GM23338 (cell line): ENCODE measurements at regions not wholly inside any gene's neighbourhood (a gene's known extent, or its start where the extent isn't known, plus 50 kb on each side); places are given as distances from the start of the nearest gene placed in this dataset.

Experiments
- ATAC-seq: fragments of 200-7000 bp; cut with Tn5 transposase; 3 replicates; pipeline ENCODE4 v1.9.1; 2020
- DNase-seq: peaks from one replicate; pipeline ENCODE4 v3.0.0-alpha.2; 2015; ENCODE audit warnings: low spot score
- H2AFZ ChIP-seq: fragments of 200-600 bp; sonication (generic); 2 replicates; pipeline ENCODE4 v1.8.0; 2016; ENCODE audit warnings: antibody characterized with exemption, mild to moderate bottlenecking, moderate library complexity
- H3F3A ChIP-seq: fragments of 200-600 bp; sonication (generic); replicated peaks from 2 replicates; pipeline ENCODE4 v1.8.0; 2017; ENCODE audit warnings: antibody characterized with exemption, mixed run types, low read depth
- H3K27ac ChIP-seq: fragments of 200-600 bp; sonication (generic); 2 replicates; pipeline ENCODE4 v1.6.1; 2016; ENCODE audit warnings: low read depth
- H3K27me3 ChIP-seq: fragments of 200-600 bp; sonication (generic); 2 replicates; pipeline ENCODE4 v1.8.0; 2016; ENCODE audit warnings: mild to moderate bottlenecking, mixed run types, moderate library complexity; ENCODE audit not compliant: insufficient read depth
- H3K36me3 ChIP-seq: fragments of 200-600 bp; sonication (generic); 2 replicates; pipeline ENCODE4 v1.8.0; 2016; ENCODE audit warnings: mild to moderate bottlenecking; ENCODE audit not compliant: insufficient read depth
- H3K4me1 ChIP-seq: fragments of 200-600 bp; sonication (generic); 2 replicates; pipeline ENCODE4 v1.8.0; 2016; ENCODE audit warnings: mild to moderate bottlenecking, moderate library complexity; ENCODE audit not compliant: insufficient read depth
- H3K4me2 ChIP-seq: fragments of 200-600 bp; sonication (generic); 2 replicates; pipeline ENCODE4 v1.7.1; 2017; ENCODE audit warnings: mixed run types
- H3K4me3 ChIP-seq: fragments of 200-600 bp; sonication (generic); 2 replicates; pipeline ENCODE4 v1.6.1; 2016; ENCODE audit warnings: mixed run types
- H3K79me2 ChIP-seq: fragments of 200-600 bp; sonication (generic); replicated peaks from 2 replicates; pipeline ENCODE4 v1.8.0; 2017; ENCODE audit warnings: mild to moderate bottlenecking; ENCODE audit not compliant: insufficient read depth
- H3K9me2 ChIP-seq: fragments of 200-600 bp; sonication (generic); 2 replicates; pipeline ENCODE4 v1.8.0; 2017; ENCODE audit not compliant: insufficient read depth
- H4K20me1 ChIP-seq: fragments of 200-600 bp; sonication (generic); replicated peaks from 2 replicates; pipeline ENCODE4 v1.8.0; 2017; ENCODE audit warnings: mild to moderate bottlenecking; ENCODE audit not compliant: insufficient read depth
- H3K27ac Mint-ChIP-seq: 2 replicates; pipeline ENCODE4 v1.8.0; 2020; ENCODE audit warnings: inconsistent platforms, mild to moderate bottlenecking, moderate library complexity, mixed read lengths
- H3K27me3 Mint-ChIP-seq: 3 replicates; pipeline ENCODE4 v1.8.0; 2022; ENCODE audit warnings: low read depth, mild to moderate bottlenecking, moderate library complexity, mixed read lengths, inconsistent platforms; ENCODE audit not compliant: insufficient read depth, poor library complexity
- H3K36me3 Mint-ChIP-seq: 3 replicates; pipeline ENCODE4 v1.8.0; 2021; ENCODE audit warnings: low read depth, mild to moderate bottlenecking, inconsistent platforms, moderate library complexity, mixed read lengths
- H3K4me1 Mint-ChIP-seq: 3 replicates; pipeline ENCODE4 v1.8.0; 2020; ENCODE audit warnings: mild to moderate bottlenecking, inconsistent platforms, mixed read lengths
- H3K4me3 Mint-ChIP-seq: 3 replicates; pipeline ENCODE4 v1.8.0; 2021; ENCODE audit warnings: moderate library complexity, mild to moderate bottlenecking, inconsistent platforms, mixed read lengths
- H3K9me3 Mint-ChIP-seq: 3 replicates; pipeline ENCODE4 v1.8.0; 2020; ENCODE audit warnings: moderate library complexity, mild to moderate bottlenecking, inconsistent platforms, mixed read lengths
- CREB1 ChIP-seq: fragments of 250-450 bp; sonication (Bioruptor Pico); IDR thresholded peaks from 2 replicates; pipeline ENCODE4 v1.5.0; 2020; ENCODE audit warnings: low read depth, mild to moderate bottlenecking, moderate library complexity
- EZH2 ChIP-seq: fragments of 200-600 bp; sonication (generic); IDR thresholded peaks from one replicate; pipeline ENCODE4 v1.8.0; 2017; ENCODE audit warnings: antibody characterized with exemption, mild to moderate bottlenecking, low read depth; ENCODE audit not compliant: unreplicated experiment
- EZH2phosphoT487 ChIP-seq: fragments of 200-600 bp; sonication (generic); IDR thresholded peaks from one replicate; pipeline ENCODE4 v1.8.1; 2018; ENCODE audit warnings: antibody characterized with exemption; ENCODE audit not compliant: unreplicated experiment
- JUNB ChIP-seq: IDR thresholded peaks from one replicate; pipeline ENCODE4 v1.6.1; 2016; ENCODE audit warnings: antibody characterized with exemption; ENCODE audit not compliant: unreplicated experiment
- POLR2AphosphoS5 ChIP-seq: IDR thresholded peaks from 2 replicates; pipeline ENCODE4 v1.6.1; 2016; ENCODE audit warnings: antibody characterized with exemption, low read depth
- STAT1 ChIP-seq: IDR thresholded peaks from one replicate; pipeline ENCODE4 v1.6.1; 2016; ENCODE audit warnings: antibody characterized with exemption; ENCODE audit not compliant: unreplicated experiment
- ZNF114 ChIP-seq: fragments of 250-450 bp; sonication (Bioruptor Pico); IDR thresholded peaks from 2 replicates; pipeline ENCODE4 v1.5.0; 2020; ENCODE audit warnings: mild to moderate bottlenecking, moderate library complexity
- ZNF331 ChIP-seq: fragments of 250-450 bp; sonication (Bioruptor Pico); IDR thresholded peaks from 2 replicates; pipeline ENCODE4 v1.5.0; 2020; ENCODE audit warnings: low read depth, mild to moderate bottlenecking, moderate library complexity
- TF ChIP-seq, protein P1 (sequence below): IDR thresholded peaks from 2 replicates; pipeline ENCODE4 v1.6.1; 2016; ENCODE audit warnings: antibody characterized with exemption
- TF ChIP-seq, protein P2 (sequence below): IDR thresholded peaks from one replicate; pipeline ENCODE4 v1.6.1; 2018; ENCODE audit warnings: antibody characterized with exemption; ENCODE audit not compliant: unreplicated experiment

- no peak for TF ChIP-seq ZNF331 (CRISPR knock-in tag)
- no peak for TF ChIP-seq POLR2AphosphoS5
Observed at GRCh38 chr10:21092683-21093524, 195.8 kb upstream of the NEBL start (continued).

GRCh38 chr10:21090609-21091082 is 193.5 kb upstream of the NEBL start:
- 0 out of 2 replicates have a peak, but pooled peaks cover 5% of the 10 kb centered on the region for H3K9me2 ChIP-seq
- DNase-seq (no peak), ATAC-seq (no peak)
- H2AFZ ChIP-seq, result no peak overlapping the region
- H3K27me3 ChIP-seq, result no peaks in the 10 kb centered on the region
- Mint-ChIP-seq H3K36me3 (no peaks in the 10 kb centered on the region), H3K27ac (no peak overlapping the region), H3K27me3 (peaks cover 2% of the 10 kb centered on the region), H3K4me3 (no peak overlapping the region), H3K9me3 (no peaks in the 10 kb centered on the region), H3K4me1 (peaks cover 3% of the 10 kb centered on the region; the same call in 1 of the 3 replicates)
- H4K20me1 ChIP-seq, result no peaks in the 10 kb centered on the region
- TF ChIP-seq, protein P1, sequence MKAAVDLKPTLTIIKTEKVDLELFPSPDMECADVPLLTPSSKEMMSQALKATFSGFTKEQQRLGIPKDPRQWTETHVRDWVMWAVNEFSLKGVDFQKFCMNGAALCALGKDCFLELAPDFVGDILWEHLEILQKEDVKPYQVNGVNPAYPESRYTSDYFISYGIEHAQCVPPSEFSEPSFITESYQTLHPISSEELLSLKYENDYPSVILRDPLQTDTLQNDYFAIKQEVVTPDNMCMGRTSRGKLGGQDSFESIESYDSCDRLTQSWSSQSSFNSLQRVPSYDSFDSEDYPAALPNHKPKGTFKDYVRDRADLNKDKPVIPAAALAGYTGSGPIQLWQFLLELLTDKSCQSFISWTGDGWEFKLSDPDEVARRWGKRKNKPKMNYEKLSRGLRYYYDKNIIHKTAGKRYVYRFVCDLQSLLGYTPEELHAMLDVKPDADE, result no peak
- TF ChIP-seq, protein P2, sequence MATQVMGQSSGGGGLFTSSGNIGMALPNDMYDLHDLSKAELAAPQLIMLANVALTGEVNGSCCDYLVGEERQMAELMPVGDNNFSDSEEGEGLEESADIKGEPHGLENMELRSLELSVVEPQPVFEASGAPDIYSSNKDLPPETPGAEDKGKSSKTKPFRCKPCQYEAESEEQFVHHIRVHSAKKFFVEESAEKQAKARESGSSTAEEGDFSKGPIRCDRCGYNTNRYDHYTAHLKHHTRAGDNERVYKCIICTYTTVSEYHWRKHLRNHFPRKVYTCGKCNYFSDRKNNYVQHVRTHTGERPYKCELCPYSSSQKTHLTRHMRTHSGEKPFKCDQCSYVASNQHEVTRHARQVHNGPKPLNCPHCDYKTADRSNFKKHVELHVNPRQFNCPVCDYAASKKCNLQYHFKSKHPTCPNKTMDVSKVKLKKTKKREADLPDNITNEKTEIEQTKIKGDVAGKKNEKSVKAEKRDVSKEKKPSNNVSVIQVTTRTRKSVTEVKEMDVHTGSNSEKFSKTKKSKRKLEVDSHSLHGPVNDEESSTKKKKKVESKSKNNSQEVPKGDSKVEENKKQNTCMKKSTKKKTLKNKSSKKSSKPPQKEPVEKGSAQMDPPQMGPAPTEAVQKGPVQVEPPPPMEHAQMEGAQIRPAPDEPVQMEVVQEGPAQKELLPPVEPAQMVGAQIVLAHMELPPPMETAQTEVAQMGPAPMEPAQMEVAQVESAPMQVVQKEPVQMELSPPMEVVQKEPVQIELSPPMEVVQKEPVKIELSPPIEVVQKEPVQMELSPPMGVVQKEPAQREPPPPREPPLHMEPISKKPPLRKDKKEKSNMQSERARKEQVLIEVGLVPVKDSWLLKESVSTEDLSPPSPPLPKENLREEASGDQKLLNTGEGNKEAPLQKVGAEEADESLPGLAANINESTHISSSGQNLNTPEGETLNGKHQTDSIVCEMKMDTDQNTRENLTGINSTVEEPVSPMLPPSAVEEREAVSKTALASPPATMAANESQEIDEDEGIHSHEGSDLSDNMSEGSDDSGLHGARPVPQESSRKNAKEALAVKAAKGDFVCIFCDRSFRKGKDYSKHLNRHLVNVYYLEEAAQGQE, result no peak
- TF ChIP-seq CREB1 (CRISPR knock-in tag), result no peak
- no peak for TF ChIP-seq ZNF114
- no peak for TF ChIP-seq EZH2phosphoT487
- no peak for TF ChIP-seq JUNB
- TF ChIP-seq POLR2AphosphoS5, result no peak
- H3K4me3 ChIP-seq, result no peak overlapping the region
- peaks cover 8% of the 10 kb centered on the region; the same call in 1 of the 2 replicates for H3K4me1 ChIP-seq
- no peaks in the 10 kb centered on the region for H3K79me2 ChIP-seq
- H3K27ac ChIP-seq, result no peak overlapping the region
- H3F3A ChIP-seq, result no peaks in the 10 kb centered on the region
- H3K36me3 ChIP-seq, result no peaks in the 10 kb centered on the region
- no peak overlapping the region for H3K4me2 ChIP-seq

- Mint-ChIP-seq H3K27me3 (no peaks in the 10 kb centered on the region), H3K27ac (no peak overlapping the region), H3K4me1 (no peaks in the 10 kb centered on the region; the same call in 2 of the 3 replicates), H3K9me3 (no peaks in the 10 kb centered on the region), H3K4me3 (no peak overlapping the region), H3K36me3 (no peaks in the 10 kb centered on the region)
- Histone ChIP-seq H4K20me1 (no peaks in the 10 kb centered on the region), H3K4me1 (no peaks in the 10 kb centered on the region), H3K27me3 (no peaks in the 10 kb centered on the region), H3K4me2 (no peak overlapping the region), H3K27ac (no peak overlapping the region), H3K4me3 (no peak overlapping the region), H3F3A (no peaks in the 10 kb centered on the region), H3K9me2 (0 out of 2 replicates have a peak, but pooled peaks cover 5% of the 10 kb centered on the region), H3K79me2 (no peaks in the 10 kb centered on the region), H3K36me3 (no peaks in the 10 kb centered on the region), H2AFZ (no peak overlapping the region)
- ATAC-seq (no peak), DNase-seq (no peak)
- no peak for TF ChIP-seq EZH2
- TF ChIP-seq STAT1, result no peak
Observed at GRCh38 chr10:21087476-21087875, 190.4 kb upstream of the NEBL start.
